ENCODE measurements at regions not wholly inside any gene's neighbourhood (a gene's known extent, or its start where the extent isn't known, plus 50 kb on each side); places are given as distances from the start of the nearest gene placed in this dataset.

- H3K9me3 Mint-ChIP-seq (ENCODE audit: low read depth), result no peaks in the 10 kb centered on the region
- no peak overlapping the region for H3K4me3 Mint-ChIP-seq
- no peak for ATAC-seq
- no peak overlapping the region for H3K27ac Mint-ChIP-seq
- no peaks in the 10 kb centered on the region for H3K27me3 Mint-ChIP-seq
- H3K4me1 Mint-ChIP-seq, result peaks cover 2% of the 10 kb centered on the region
- no peaks in the 10 kb centered on the region for H3K36me3 Mint-ChIP-seq (ENCODE audit: low read depth)
- CTCF ChIA-PET, result no interaction called here
- POLR2A ChIA-PET, result no interaction called here
- DNase-seq, result no peak
- intact Hi-C loops (cut with DNase I, micrococcal nuclease), result no loop called here
These were observed 654.6 kb upstream of the NOX3 start for GRCh38 chr6:156110249-156110648.

DNA sequence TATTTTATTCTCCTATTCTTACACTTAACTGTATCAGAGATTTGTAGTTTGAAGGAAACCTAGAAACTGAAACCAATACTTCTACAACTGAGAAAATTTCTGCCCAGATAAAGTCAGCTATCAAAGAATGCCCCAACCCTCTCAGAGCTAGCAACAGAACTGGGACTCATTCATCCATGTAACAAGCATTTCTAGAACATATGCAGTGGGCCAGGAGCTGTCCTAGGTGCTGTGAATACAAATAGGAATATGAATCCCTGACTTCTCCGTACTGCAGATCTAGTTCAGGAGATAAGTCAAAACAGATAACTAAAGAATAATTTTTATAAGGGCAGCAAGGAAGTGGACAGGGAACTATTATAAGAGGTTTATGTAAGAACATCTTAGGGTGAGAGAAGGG, 654.1 kb upstream of the NOX3 start:
- DNase-seq (no peak), ATAC-seq (no peak)
- Mint-ChIP-seq H3K4me1 (peaks cover 2% of the 10 kb centered on the region), H3K27ac (no peak overlapping the region), H3K36me3 (ENCODE audit: low read depth) (no peaks in the 10 kb centered on the region), H3K9me3 (ENCODE audit: low read depth) (no peaks in the 10 kb centered on the region), H3K4me3 (no peak overlapping the region), H3K27me3 (no peaks in the 10 kb centered on the region)
- intact Hi-C loops (cut with DNase I, micrococcal nuclease), result no loop called here
- POLR2A ChIA-PET, result no interaction called here
- CTCF ChIA-PET, result no interaction called here

DNA sequence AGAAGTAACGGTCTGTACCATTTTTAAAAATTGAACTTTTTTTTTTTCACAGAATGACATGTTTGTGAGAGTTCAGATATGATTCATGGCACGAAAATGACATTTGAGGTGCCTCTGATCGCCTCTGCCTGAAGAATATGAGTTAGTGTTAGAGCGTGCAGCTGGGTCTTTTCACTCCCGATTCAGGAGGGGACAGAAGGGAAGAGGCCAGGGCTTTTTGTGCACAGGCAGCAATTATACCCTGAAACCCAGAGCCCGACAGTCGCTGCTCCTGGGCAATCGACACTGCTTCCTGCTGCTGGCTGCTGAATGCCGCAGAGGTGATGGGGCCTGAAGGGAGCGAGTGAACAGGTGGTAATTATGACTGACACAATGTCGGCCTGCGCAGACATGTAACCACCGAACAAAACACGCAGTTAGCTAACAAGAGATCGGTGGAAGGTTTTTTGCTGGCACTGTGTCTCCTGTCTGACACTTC, 652.0 kb upstream of the NOX3 start:
- ChIA-PET CTCF (interaction anchor here (0.7 kb wide), 2 partner anchors 423 to 610 kb away, joined by 4 read pairs; no protein-coding TSS in a partner anchor), POLR2A (no interaction called here)
- intact Hi-C loops (cut with DNase I, micrococcal nuclease), result no loop called here
- H3K36me3 Mint-ChIP-seq (ENCODE audit: low read depth), result no peaks in the 10 kb centered on the region
- H3K4me3 Mint-ChIP-seq, result no peak overlapping the region
- no peaks in the 10 kb centered on the region for H3K9me3 Mint-ChIP-seq (ENCODE audit: low read depth)
- no peak overlapping the region for H3K27ac Mint-ChIP-seq
- peaks cover 2% of the 10 kb centered on the region for H3K4me1 Mint-ChIP-seq
- ATAC-seq, result peak; percentile 49
- DNase-seq, result peak; percentile 4
- H3K27me3 Mint-ChIP-seq, result no peaks in the 10 kb centered on the region

- H3K4me3 Mint-ChIP-seq, result no peak overlapping the region
- peaks cover 7% of the 10 kb centered on the region for H3K36me3 Mint-ChIP-seq (ENCODE audit: low read depth)
- CTCF ChIA-PET, result no interaction called here
- DNase-seq (peak; percentile 16), ATAC-seq (no peak)
- POLR2A ChIA-PET, result no interaction called here
- H3K27ac Mint-ChIP-seq, result no peak overlapping the region
- intact Hi-C loops (cut with DNase I, micrococcal nuclease), result no loop called here
- no peaks in the 10 kb centered on the region for H3K27me3 Mint-ChIP-seq
- peaks cover 15% of the 10 kb centered on the region for H3K9me3 Mint-ChIP-seq (ENCODE audit: low read depth)
- H3K4me1 Mint-ChIP-seq, result peaks cover 7% of the 10 kb centered on the region
These were observed 646.5 kb upstream of the NOX3 start for GRCh38 chr6:156102129-156102528.

- ATAC-seq, result peak; percentile 26
- H3K27ac Mint-ChIP-seq, result no peak overlapping the region
These were observed 643.2 kb upstream of the NOX3 start for GRCh38 chr6:156098839-156099238.

GRCh38 chr6:156087487-156087886, 631.8 kb upstream of the NOX3 start:
- Mint-ChIP-seq H3K36me3 (ENCODE audit: low read depth) (peaks cover 13% of the 10 kb centered on the region), H3K4me3 (no peak overlapping the region), H3K9me3 (ENCODE audit: low read depth) (peaks cover 32% of the 10 kb centered on the region), H3K27me3 (no peaks in the 10 kb centered on the region), H3K27ac (no peak overlapping the region), H3K4me1 (no peaks in the 10 kb centered on the region)
- DNase-seq (no peak), ATAC-seq (no peak)
- intact Hi-C loops (cut with DNase I, micrococcal nuclease), result no loop called here
- ChIA-PET POLR2A (no interaction called here), CTCF (no interaction called here)

More at GRCh38 chr6:156098839-156099238, 643.2 kb upstream of the NOX3 start:
- Mint-ChIP-seq H3K27me3 (no peaks in the 10 kb centered on the region), H3K36me3 (ENCODE audit: low read depth) (peaks cover 7% of the 10 kb centered on the region), H3K4me3 (no peak overlapping the region), H3K9me3 (ENCODE audit: low read depth) (peaks cover 15% of the 10 kb centered on the region), H3K4me1 (peaks cover 7% of the 10 kb centered on the region)
- no peak for DNase-seq
- intact Hi-C loops (cut with DNase I, micrococcal nuclease), result no loop called here
- ChIA-PET CTCF (interaction anchor here (0.7 kb wide), 1 partner anchor 398 kb away, joined by 3 read pairs; no protein-coding TSS in a partner anchor), POLR2A (no interaction called here)

GRCh38 chr6:156082012-156082411, 626.4 kb upstream of the NOX3 start:
- CTCF ChIA-PET, result no interaction called here

GRCh38 chr6:156080371-156080770, 624.7 kb upstream of the NOX3 start:
- ChIA-PET CTCF (no interaction called here), POLR2A (no interaction called here)
- Mint-ChIP-seq H3K27ac (no peak overlapping the region), H3K4me3 (no peak overlapping the region), H3K36me3 (ENCODE audit: low read depth) (no peaks in the 10 kb centered on the region), H3K4me1 (no peaks in the 10 kb centered on the region), H3K27me3 (no peaks in the 10 kb centered on the region), H3K9me3 (ENCODE audit: low read depth) (no peaks in the 10 kb centered on the region)
- DNase-seq (no peak), ATAC-seq (no peak)
- intact Hi-C loops (cut with DNase I, micrococcal nuclease), result no loop called here

More at GRCh38 chr6:156082012-156082411, 626.4 kb upstream of the NOX3 start:
- Mint-ChIP-seq H3K36me3 (ENCODE audit: low read depth) (peaks cover 3% of the 10 kb centered on the region), H3K4me3 (no peak overlapping the region), H3K27me3 (no peaks in the 10 kb centered on the region), H3K9me3 (ENCODE audit: low read depth) (peaks cover 4% of the 10 kb centered on the region), H3K4me1 (no peaks in the 10 kb centered on the region), H3K27ac (no peak overlapping the region)
- POLR2A ChIA-PET, result no interaction called here
- ATAC-seq (no peak), DNase-seq (no peak)
- intact Hi-C loops (cut with DNase I, micrococcal nuclease), result no loop called here

DNA sequence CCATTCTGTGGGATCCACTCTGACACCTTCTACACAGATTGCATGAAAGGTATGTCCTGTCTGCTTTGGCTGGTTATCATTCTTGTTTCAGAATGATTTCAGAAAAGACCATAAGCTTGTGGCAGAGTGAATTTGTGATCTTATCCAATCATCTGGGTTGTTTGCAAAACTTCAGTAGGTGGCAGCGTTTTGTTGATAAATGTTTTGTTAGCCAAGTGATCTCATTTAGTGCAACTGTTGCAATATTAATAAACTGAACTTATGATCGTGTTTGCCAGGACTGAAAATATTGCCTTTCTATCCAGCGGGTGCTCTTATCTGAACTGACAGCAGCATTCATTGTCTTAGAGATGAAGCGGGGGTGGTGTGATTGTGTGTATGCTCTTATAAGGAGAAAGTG, 613.2 kb upstream of the NOX3 start:
- DNase-seq, result no peak
- ATAC-seq, result peak; percentile 16
- no peaks in the 10 kb centered on the region for H3K27me3 Mint-ChIP-seq
- H3K4me3 Mint-ChIP-seq, result no peak overlapping the region
- H3K27ac Mint-ChIP-seq, result no peak overlapping the region
- peaks cover 4% of the 10 kb centered on the region for H3K4me1 Mint-ChIP-seq
- intact Hi-C loops (cut with DNase I, micrococcal nuclease), result no loop called here
- ChIA-PET POLR2A (no interaction called here), CTCF (interaction anchor here (0.6 kb wide), 1 partner anchor 686 kb away, joined by 3 read pairs; no protein-coding TSS in a partner anchor)
- no peaks in the 10 kb centered on the region for H3K36me3 Mint-ChIP-seq (ENCODE audit: low read depth)
- H3K9me3 Mint-ChIP-seq (ENCODE audit: low read depth), result no peaks in the 10 kb centered on the region

GRCh38 chr6:156065849-156066248, 610.2 kb upstream of the NOX3 start:
- Mint-ChIP-seq H3K4me3 (no peak overlapping the region), H3K27me3 (no peaks in the 10 kb centered on the region), H3K36me3 (ENCODE audit: low read depth) (no peaks in the 10 kb centered on the region), H3K9me3 (ENCODE audit: low read depth) (no peaks in the 10 kb centered on the region), H3K27ac (no peak overlapping the region), H3K4me1 (peaks cover 4% of the 10 kb centered on the region)
- no peak for DNase-seq
- ChIA-PET POLR2A (no interaction called here), CTCF (interaction anchor here (0.6 to 0.7 kb wide), 2 partner anchors 59 to 197 kb away, joined by 3 read pairs; no protein-coding TSS in a partner anchor)
- no peak for ATAC-seq
- intact Hi-C loops (cut with DNase I, micrococcal nuclease), result no loop called here

GRCh38 chr6:156062091-156062563, 606.5 kb upstream of the NOX3 start:
- H3K36me3 Mint-ChIP-seq (ENCODE audit: low read depth), result no peaks in the 10 kb centered on the region
- no peak for ATAC-seq
- peaks cover 12% of the 10 kb centered on the region for H3K4me1 Mint-ChIP-seq
- CTCF ChIA-PET, result interaction anchor here (0.6 kb wide), 1 partner anchor 795 kb away, joined by 3 read pairs; no protein-coding TSS in a partner anchor
- H3K4me3 Mint-ChIP-seq, result no peak overlapping the region
- H3K9me3 Mint-ChIP-seq (ENCODE audit: low read depth), result no peaks in the 10 kb centered on the region
- POLR2A ChIA-PET, result no interaction called here
- intact Hi-C loops (cut with DNase I, micrococcal nuclease), result no loop called here
- no peak for DNase-seq
- H3K27me3 Mint-ChIP-seq, result no peaks in the 10 kb centered on the region
- H3K27ac Mint-ChIP-seq, result no peak overlapping the region

- H3K36me3 Mint-ChIP-seq (ENCODE audit: low read depth), result no peaks in the 10 kb centered on the region
- H3K27ac Mint-ChIP-seq, result no peak overlapping the region
- ATAC-seq, result no peak
- ChIA-PET POLR2A (no interaction called here), CTCF (no interaction called here)
- peaks cover 4% of the 10 kb centered on the region for H3K9me3 Mint-ChIP-seq (ENCODE audit: low read depth)
- intact Hi-C loops (cut with DNase I, micrococcal nuclease), result no loop called here
- DNase-seq, result no peak
- H3K4me3 Mint-ChIP-seq, result no peak overlapping the region
- H3K4me1 Mint-ChIP-seq, result peaks cover 11% of the 10 kb centered on the region
- no peaks in the 10 kb centered on the region for H3K27me3 Mint-ChIP-seq
These were observed 605.8 kb upstream of the NOX3 start for GRCh38 chr6:156061465-156061864.

DNA sequence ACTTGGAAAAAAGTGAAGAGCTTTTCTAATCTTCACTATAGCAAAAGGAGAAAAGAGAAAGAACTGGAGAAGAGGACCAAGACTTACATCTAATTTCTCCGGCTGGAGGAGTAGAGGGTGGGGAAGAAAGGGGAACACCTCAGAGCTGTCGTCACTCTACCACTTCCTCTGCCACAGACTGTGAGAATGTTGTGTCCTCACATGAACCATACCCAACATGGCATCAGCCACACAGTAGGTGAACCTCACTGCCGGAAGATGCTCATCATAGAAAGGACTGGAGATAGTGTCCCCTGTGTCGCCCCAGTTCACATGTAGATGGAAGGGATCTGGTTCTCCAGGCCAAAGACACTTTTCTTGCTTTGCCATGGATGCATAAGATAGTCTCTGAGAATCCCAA, 604.4 kb upstream of the NOX3 start:
- H3K36me3 Mint-ChIP-seq (ENCODE audit: low read depth), result no peaks in the 10 kb centered on the region
- POLR2A ChIA-PET, result no interaction called here

More for the DNA sequence above, 604.4 kb upstream of the NOX3 start:
- DNase-seq, result peak; percentile 48
- intact Hi-C loops (cut with DNase I, micrococcal nuclease), result no loop called here
- CTCF ChIA-PET, result no interaction called here
- ATAC-seq, result peak; percentile 94
- no peak overlapping the region for H3K4me3 Mint-ChIP-seq
- no peaks in the 10 kb centered on the region for H3K27me3 Mint-ChIP-seq
- H3K9me3 Mint-ChIP-seq (ENCODE audit: low read depth), result peaks cover 4% of the 10 kb centered on the region
- H3K27ac Mint-ChIP-seq, result peak overlapping the region; percentile 51
- peaks cover 11% of the 10 kb centered on the region for H3K4me1 Mint-ChIP-seq
